ENCODE measurements at regions not wholly inside any gene's neighbourhood (a gene's known extent, or its start where the extent isn't known, plus 50 kb on each side); places are given as distances from the start of the nearest gene placed in this dataset.

DNA sequence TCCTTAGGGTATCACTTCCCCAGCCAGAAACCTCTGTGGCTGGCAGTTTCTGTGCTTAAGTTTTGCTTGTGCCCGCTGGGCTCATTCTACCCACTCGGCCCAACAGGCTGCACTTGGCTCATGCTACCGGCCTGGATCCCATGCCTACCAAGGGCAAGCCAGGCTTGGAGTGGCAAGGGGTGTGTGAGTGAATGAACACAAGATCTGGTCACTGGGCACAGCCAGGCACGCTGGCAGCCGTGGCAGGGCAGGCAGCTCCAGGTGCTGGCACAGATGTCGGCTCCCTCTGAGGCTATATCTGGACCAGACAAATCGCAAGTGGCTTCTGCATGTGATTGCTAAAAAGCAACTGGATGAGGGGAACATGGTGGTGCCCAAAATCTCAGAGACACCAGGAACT, 740.5 kb upstream of the B3GALT2 start:
- TF ChIP-seq, protein P1, sequence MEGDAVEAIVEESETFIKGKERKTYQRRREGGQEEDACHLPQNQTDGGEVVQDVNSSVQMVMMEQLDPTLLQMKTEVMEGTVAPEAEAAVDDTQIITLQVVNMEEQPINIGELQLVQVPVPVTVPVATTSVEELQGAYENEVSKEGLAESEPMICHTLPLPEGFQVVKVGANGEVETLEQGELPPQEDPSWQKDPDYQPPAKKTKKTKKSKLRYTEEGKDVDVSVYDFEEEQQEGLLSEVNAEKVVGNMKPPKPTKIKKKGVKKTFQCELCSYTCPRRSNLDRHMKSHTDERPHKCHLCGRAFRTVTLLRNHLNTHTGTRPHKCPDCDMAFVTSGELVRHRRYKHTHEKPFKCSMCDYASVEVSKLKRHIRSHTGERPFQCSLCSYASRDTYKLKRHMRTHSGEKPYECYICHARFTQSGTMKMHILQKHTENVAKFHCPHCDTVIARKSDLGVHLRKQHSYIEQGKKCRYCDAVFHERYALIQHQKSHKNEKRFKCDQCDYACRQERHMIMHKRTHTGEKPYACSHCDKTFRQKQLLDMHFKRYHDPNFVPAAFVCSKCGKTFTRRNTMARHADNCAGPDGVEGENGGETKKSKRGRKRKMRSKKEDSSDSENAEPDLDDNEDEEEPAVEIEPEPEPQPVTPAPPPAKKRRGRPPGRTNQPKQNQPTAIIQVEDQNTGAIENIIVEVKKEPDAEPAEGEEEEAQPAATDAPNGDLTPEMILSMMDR (IDR thresholded peaks at IDR 0.05; ENCODE audit: insufficient read depth, low read depth, low read length): no peak
- DNase-seq (ENCODE audit: low read depth): no peak
- H3K4me3 ChIP-seq (ENCODE audit: low read depth, low read length): no peak overlapping the region

DNA sequence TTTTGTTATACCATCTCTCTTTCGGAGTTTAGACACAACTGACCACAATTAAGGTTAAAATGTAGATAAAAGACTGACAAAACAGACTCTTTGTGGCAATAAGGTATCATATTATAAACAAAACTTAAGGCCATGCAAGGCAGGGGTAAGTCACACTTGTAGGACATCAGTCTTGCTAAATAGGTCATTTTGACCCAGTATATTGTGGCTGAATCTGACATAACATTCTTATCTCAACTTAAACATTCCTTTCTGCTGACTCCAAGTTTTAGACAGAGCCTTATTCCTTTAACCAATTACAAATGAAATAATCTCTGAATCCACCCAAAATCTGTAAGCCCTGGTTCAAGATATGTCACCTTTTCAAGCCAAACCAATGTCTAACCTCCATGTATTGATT, 733.4 kb upstream of the B3GALT2 start:
- DNase-seq (ENCODE audit: low read depth): no peak
- TF ChIP-seq, protein P1 (IDR thresholded peaks at IDR 0.05; ENCODE audit: insufficient read depth, low read depth, low read length): no peak
- no peak overlapping the region for H3K4me3 ChIP-seq (ENCODE audit: low read depth, low read length)

DNA sequence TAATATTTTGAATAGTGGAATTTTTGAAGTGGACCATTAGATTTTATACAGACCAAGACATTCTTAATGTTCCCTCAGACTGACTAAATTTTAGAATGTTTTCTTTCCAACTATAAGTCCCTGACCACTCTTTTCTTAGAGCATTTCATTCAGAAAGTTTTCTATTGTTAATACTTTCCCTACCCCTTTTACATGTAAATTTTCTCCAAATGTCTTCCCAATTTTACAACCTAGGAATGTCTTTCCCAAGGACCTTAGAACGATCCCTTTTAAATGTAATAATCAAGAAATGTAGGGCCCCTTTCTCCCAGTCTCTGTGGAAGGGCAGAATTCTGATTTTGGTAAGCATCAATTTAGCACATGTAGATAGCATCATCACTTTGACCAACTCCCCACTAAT, 730.0 kb upstream of the B3GALT2 start:
- DNase-seq (ENCODE audit: low read depth): no peak
- H3K4me3 ChIP-seq (ENCODE audit: low read depth, low read length): no peak overlapping the region
- TF ChIP-seq, protein P1 (IDR thresholded peaks at IDR 0.05; ENCODE audit: insufficient read depth, low read depth, low read length): no peak

DNA sequence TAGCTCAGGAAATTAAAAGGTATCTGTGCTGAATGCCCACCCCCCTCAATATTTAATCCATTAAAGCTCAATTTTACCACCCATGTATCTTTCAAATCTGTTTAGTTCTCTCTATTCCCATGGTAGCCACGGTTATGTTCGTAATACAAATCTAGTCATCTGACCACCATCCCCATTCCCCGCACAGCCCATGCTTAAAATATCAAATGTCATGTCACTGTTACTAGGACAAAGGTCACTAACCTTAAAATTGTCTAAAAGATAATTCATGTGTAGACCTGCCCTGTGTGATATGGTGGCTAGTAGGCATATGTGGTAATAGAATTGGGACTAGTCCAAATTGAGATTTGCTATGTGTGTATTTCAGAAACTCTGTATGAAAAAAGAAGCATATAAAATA, 728.5 kb upstream of the B3GALT2 start:
- TF ChIP-seq, protein P1 (IDR thresholded peaks at IDR 0.05; ENCODE audit: insufficient read depth, low read depth, low read length): no peak
- DNase-seq (ENCODE audit: low read depth): no peak
- H3K4me3 ChIP-seq (ENCODE audit: low read depth, low read length): no peak overlapping the region

DNA sequence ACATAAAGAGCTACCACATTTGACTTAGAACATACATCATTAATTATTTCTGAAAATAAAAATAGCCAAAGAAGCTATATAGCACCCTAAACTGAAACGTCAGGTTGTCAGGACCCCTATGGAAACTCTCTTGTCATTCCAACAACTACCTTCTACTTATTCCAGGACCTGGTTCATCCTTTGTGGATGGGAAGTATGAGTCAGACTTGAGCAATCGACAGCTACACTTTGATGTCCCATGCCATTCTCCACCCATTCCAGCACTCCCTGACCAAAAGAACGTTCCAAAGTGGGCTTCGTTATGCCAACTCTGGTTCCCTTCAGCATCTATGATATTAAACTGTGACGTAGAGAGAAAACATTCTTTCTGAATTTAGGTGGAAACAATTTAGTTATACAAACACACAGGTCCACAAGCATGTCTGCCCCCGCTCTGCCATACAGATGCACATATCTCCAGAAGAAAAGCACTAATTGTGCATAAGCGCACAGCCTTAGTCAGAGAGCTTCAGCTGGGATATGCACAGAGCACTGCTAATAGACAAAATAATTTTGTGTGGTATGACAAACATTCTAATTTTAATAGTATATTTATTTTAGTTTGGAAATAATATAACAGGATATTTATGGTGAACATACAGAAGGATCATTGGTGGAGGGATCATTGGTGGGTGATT, 723.1 kb upstream of the B3GALT2 start:
- no peak overlapping the region for H3K4me3 ChIP-seq (ENCODE audit: low read depth, low read length)
- TF ChIP-seq, protein P1 (IDR thresholded peaks at IDR 0.05; ENCODE audit: insufficient read depth, low read depth, low read length): no peak
- DNase-seq (ENCODE audit: low read depth): no peak

DNA sequence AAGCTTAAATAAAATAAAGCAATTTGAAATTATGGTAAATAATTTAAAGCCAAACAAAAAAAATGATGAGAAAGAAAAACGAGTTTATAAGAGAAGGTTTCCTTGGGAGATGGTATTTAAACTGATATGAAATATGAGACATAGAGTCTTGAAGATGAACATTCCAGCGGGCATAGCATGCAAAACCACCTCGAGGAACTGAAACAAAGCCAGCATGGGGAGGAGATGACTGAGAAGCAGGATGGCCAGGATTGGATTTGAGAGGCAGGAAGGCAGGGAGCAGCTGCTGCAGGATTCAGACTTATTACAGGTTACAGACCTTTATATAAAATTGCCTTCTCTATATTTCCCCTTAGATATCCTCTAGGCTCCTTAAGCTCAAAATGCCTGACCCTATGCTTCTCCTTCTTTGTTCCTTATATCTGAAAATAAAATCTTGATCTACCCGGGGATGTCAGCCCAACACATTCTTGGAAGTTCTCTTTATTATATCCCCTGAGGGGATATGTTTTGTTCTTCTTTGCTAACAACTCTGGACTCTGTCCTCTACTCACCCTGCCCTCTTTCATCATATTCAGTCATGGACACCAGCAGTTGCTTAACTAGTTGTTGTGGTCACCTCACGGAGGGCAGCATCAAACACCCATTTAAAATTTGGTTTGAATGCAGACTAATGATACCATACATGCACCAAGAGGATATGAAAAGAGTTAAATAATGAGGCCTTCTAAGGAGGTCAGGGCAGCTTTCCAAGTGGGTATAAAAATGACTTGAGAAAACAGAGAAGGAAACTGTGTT, 719.1 kb upstream of the B3GALT2 start:
- TF ChIP-seq, protein P1 (IDR thresholded peaks at IDR 0.05; ENCODE audit: insufficient read depth, low read depth, low read length): no peak
- no peak for DNase-seq (ENCODE audit: low read depth)
- no peak overlapping the region for H3K4me3 ChIP-seq (ENCODE audit: low read depth, low read length)

Data from fibroblast of villous mesenchyme (primary cell).